K562 (cell line): ENCODE measurements at regions not wholly inside any gene's neighbourhood (a gene's known extent, or its start where the extent isn't known, plus 50 kb on each side); places are given as distances from the start of the nearest gene placed in this dataset.

Source experiments
- ATAC-seq: fragments of 200-7000 bp; cut with Tn5 transposase; 3 replicates; pipeline ENCODE4 v1.9.1; 2020; ENCODE audit warnings: moderate library complexity
- BruUV-seq: library from RNA; stranded (reverse); fragments of 400-500 nt; replicated peaks from 2 replicates; lab custom pipeline; 2021; lab: Mats Ljungman, UMichigan
- CTCF ChIA-PET: fragments of 300-600 bp; formaldehyde crosslinking; extraction: SDS; loops from one replicate; lab custom pipeline; 2021; ENCODE audit warnings: low intra/inter-chr PET ratio; lab: Yijun Ruan, JAX
- POLR2A ChIA-PET: fragments of 300-600, 350-650 bp; sonication (Branson Sonifier 250); formaldehyde crosslinking; extraction: SDS; loops from one replicate; lab custom pipeline; 2021; ENCODE audit warnings: antibody characterized with exemption, inconsistent platforms; lab: Yijun Ruan, JAX
- DNase-seq, 4 experiments: peaks; one replicate each; pipeline versions ENCODE4 v3.0.0 to v3.0.0-alpha.2; 2011 to 2018; ENCODE audit warnings: low spot score in 3 of 4, mixed read lengths in 3 of 4; ENCODE audit errors: extremely low read depth in 1 of 4
- FAIRE-seq: peaks from 2 replicates; lab custom pipeline; 2011; peaks lifted over from hg19 to GRCh38; lab: Jason Lieb, UNC
- H2AFZ ChIP-seq: 2 replicates; pipeline ENCODE4 v1.6.0; 2011; ENCODE audit warnings: low read depth, low read length, control low read depth, inconsistent platforms
- H3K27ac ChIP-seq: fragments of 200-600 bp; 3 replicates; pipeline ENCODE4 v1.8.0; 2011; ENCODE audit warnings: low read depth, mild to moderate bottlenecking, control low read depth, inconsistent platforms, low read length, moderate library complexity, mixed read lengths; ENCODE audit errors: extremely low read depth
- H3K27me3 ChIP-seq, 2 experiments: fragments of 300-600 bp in 1 of 2; 2 replicates in 1 of 2; 3 replicates in 1 of 2; pipeline versions ENCODE4 v1.6.0 to v1.8.0; 2011; ENCODE audit warnings: inconsistent platforms in 2 of 2, low read length in 2 of 2, mild to moderate bottlenecking in 1 of 2, mixed read lengths in 1 of 2, moderate library complexity in 1 of 2; ENCODE audit not compliant: control insufficient read depth in 2 of 2, insufficient read depth in 2 of 2
- H3K36me3 ChIP-seq: fragments of 300-600 bp; 3 replicates; pipeline ENCODE4 v1.8.0; 2011; ENCODE audit warnings: mild to moderate bottlenecking, low read length, inconsistent platforms; ENCODE audit not compliant: control insufficient read depth, insufficient read depth
- H3K4me1 ChIP-seq, 2 experiments: fragments of 200-600 bp in 1 of 2; replicated peaks in 1 of 2; 2 replicates in 1 of 2; 3 replicates in 1 of 2; pipeline versions ENCODE4 v1.5.1 to v1.8.0; 2011; ENCODE audit warnings: inconsistent platforms in 2 of 2, low read length in 2 of 2, mild to moderate bottlenecking in 1 of 2, mixed read lengths in 1 of 2, moderate library complexity in 1 of 2; ENCODE audit not compliant: control insufficient read depth in 2 of 2, insufficient read depth in 2 of 2
- H3K4me2 ChIP-seq: 2 replicates; pipeline ENCODE4 v1.6.1; 2011; ENCODE audit warnings: low read length, control low read depth, inconsistent platforms, mixed read lengths; ENCODE audit not compliant: insufficient read depth
- H3K4me3 ChIP-seq: fragments of 200-600 bp; sonication (generic), shearing (Covaris generic); 2 replicates; pipeline ENCODE4 v1.5.1; 2016; ENCODE audit warnings: control low read depth, inconsistent platforms
- H3K79me2 ChIP-seq: fragments of 200-600 bp; 3 replicates; pipeline ENCODE4 v1.8.0; 2011; ENCODE audit warnings: low read length, inconsistent platforms; ENCODE audit not compliant: control insufficient read depth, insufficient read depth
- H3K9ac ChIP-seq, 2 experiments: 2 replicates each; pipeline versions ENCODE4 v1.6.0 to v1.6.1; 2011; ENCODE audit warnings: low read depth in 2 of 2, low read length in 2 of 2, control low read depth in 1 of 2, inconsistent platforms in 1 of 2, mild to moderate bottlenecking in 1 of 2, mixed read lengths in 1 of 2; ENCODE audit not compliant: insufficient read depth in 1 of 2
- H3K9me1 ChIP-seq: one replicate; pipeline ENCODE4 v1.6.0; 2011; ENCODE audit warnings: inconsistent platforms, mild to moderate bottlenecking, low read length, moderate library complexity; ENCODE audit not compliant: control insufficient read depth, insufficient read depth
- H3K9me3 ChIP-seq: replicated peaks from 2 replicates; pipeline ENCODE4 v1.5.1; 2011; ENCODE audit warnings: low read depth, low read length, inconsistent platforms; ENCODE audit not compliant: control insufficient read depth, insufficient read depth
- H4K20me1 ChIP-seq: replicated peaks from 2 replicates; pipeline ENCODE4 v1.6.1; 2011; ENCODE audit warnings: low read length, inconsistent platforms, mixed read lengths; ENCODE audit not compliant: control insufficient read depth, insufficient read depth
- HDAC1 ChIP-seq, 2 experiments: fragments of 450-650 bp; IDR thresholded peaks; 2 replicates each; pipeline ENCODE4 v1.6.1; 2016 to 2017; ENCODE audit warnings: inconsistent platforms in 1 of 2, mild to moderate bottlenecking in 1 of 2, moderate library complexity in 1 of 2
- LCOR ChIP-seq: sonication (generic); formaldehyde crosslinking; IDR thresholded peaks from 2 replicates; pipeline ENCODE4 v1.8.0; 2022; ENCODE audit warnings: mild to moderate bottlenecking, missing genetic modification reagents
- PHF21A ChIP-seq: fragments of 450-650 bp; IDR thresholded peaks from 2 replicates; pipeline ENCODE4 v1.6.1; 2017; ENCODE audit warnings: low read depth, borderline replicate concordance
- SAFB ChIP-seq: fragments of 200-400 bp; formaldehyde crosslinking; IDR thresholded peaks from 2 replicates; pipeline ENCODE4 v1.6.1; 2017; ENCODE audit warnings: low read depth, low read length, borderline replicate concordance
- TEAD2 ChIP-seq: fragments of 450-650 bp; IDR thresholded peaks from 2 replicates; pipeline ENCODE4 v1.6.1; 2016; ENCODE audit warnings: missing genetic modification characterization, control low read depth, missing compliant biosample characterization
- ZNF407 ChIP-seq: fragments of 450-650 bp; IDR thresholded peaks from 2 replicates; pipeline ENCODE4 v1.6.1; 2016; ENCODE audit warnings: low read depth
- WGBS: fragments of 100-300 bp; shearing (Covaris generic); methylation state at CpG from one replicate; pipeline ENCODE4 v1.1.6; 2016; ENCODE audit warnings: low coverage, mixed read lengths; ENCODE audit not compliant: insufficient coverage; ENCODE audit errors: missing lambda C conversion rate; 5-methylcytosine and 5-hydroxymethylcytosine counted together
- in situ Hi-C: fragments of 300-500 bp; cut with MboI; formaldehyde crosslinking; loops from 4 replicates; pipeline ENCODE4 v1.15.0; 2018; ENCODE audit warnings: inconsistent platforms, mixed read lengths
- intact Hi-C: fragments of 100-400 bp; cut with micrococcal nuclease; formaldehyde crosslinking; loops from 2 replicates; pipeline ENCODE4 v1.14.2; 2022
- TF ChIP-seq, protein P1 (sequence below), 2 experiments: fragments of 150-350 bp in 1 of 2; IDR thresholded peaks; 2 replicates each; pipeline ENCODE4 v1.6.1; 2012 to 2016; ENCODE audit warnings: low read depth in 2 of 2, low read length in 2 of 2, mild to moderate bottlenecking in 1 of 2, moderate library complexity in 1 of 2

DNA sequence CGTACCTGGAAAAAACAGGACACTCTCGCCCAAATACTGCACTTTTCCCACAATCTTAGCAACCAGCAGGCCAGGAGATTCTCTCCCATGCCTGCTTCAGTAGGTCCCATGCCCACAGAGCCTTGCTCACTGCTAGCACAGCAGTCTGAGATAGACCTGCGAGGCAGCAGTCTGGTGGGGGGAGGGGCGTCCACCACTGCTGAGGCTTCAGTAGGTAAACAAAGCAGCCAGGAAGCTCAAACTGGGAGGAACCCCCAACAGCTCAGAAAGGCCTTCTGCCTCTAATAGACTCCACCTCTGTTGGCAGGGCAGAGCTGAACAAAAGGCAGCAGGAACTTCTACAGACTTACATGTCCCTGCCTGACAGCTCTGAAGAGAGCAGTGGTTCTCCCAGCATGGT is 1202.8 kb upstream of the ACVR2A start:
- Histone ChIP-seq H3K4me1 (no peaks in the 10 kb centered on the region), H3K9ac (no peak overlapping the region), H3K4me3 (no peak overlapping the region), H3K9me3 (no peaks in the 10 kb centered on the region), H3K27me3 (no peaks in the 10 kb centered on the region), H3K9me1 (no peaks in the 10 kb centered on the region), H4K20me1 (no peaks in the 10 kb centered on the region), H3K4me2 (no peak overlapping the region), H3K27ac (no peak overlapping the region), H3K79me2 (no peaks in the 10 kb centered on the region), H3K36me3 (no peaks in the 10 kb centered on the region), H2AFZ (no peak overlapping the region)
- in situ Hi-C loops (no loop called here), intact Hi-C loops (no loop called here)
- 0% methylated on average over 3 of the region's 4 CpGs for WGBS
- no TSS peak for BruUV-seq
- ChIA-PET CTCF (no interaction called here), POLR2A (interaction anchor here (0.6 kb wide), 1 partner anchor 1992 kb away, joined by 3 read pairs; no protein-coding TSS in a partner anchor)
- FAIRE-seq (no peak), DNase-seq (no peak), ATAC-seq (no peak)
- TF ChIP-seq HDAC1 (IDR thresholded peaks at IDR 0.05), result no peak
- no peak for TF ChIP-seq LCOR (CRISPR knock-in tag)
- TF ChIP-seq ZNF407, result no peak
- TF ChIP-seq SAFB, result no peak
- no peak for TF ChIP-seq PHF21A
- TF ChIP-seq, protein P1, sequence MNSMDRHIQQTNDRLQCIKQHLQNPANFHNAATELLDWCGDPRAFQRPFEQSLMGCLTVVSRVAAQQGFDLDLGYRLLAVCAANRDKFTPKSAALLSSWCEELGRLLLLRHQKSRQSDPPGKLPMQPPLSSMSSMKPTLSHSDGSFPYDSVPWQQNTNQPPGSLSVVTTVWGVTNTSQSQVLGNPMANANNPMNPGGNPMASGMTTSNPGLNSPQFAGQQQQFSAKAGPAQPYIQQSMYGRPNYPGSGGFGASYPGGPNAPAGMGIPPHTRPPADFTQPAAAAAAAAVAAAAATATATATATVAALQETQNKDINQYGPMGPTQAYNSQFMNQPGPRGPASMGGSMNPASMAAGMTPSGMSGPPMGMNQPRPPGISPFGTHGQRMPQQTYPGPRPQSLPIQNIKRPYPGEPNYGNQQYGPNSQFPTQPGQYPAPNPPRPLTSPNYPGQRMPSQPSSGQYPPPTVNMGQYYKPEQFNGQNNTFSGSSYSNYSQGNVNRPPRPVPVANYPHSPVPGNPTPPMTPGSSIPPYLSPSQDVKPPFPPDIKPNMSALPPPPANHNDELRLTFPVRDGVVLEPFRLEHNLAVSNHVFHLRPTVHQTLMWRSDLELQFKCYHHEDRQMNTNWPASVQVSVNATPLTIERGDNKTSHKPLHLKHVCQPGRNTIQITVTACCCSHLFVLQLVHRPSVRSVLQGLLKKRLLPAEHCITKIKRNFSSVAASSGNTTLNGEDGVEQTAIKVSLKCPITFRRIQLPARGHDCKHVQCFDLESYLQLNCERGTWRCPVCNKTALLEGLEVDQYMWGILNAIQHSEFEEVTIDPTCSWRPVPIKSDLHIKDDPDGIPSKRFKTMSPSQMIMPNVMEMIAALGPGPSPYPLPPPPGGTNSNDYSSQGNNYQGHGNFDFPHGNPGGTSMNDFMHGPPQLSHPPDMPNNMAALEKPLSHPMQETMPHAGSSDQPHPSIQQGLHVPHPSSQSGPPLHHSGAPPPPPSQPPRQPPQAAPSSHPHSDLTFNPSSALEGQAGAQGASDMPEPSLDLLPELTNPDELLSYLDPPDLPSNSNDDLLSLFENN (IDR thresholded peaks at IDR 0.05; ENCODE audit: low read depth in 2 of 2, low read length in 2 of 2), result no peak
- TF ChIP-seq TEAD2 (tag), result no peak
